ENCODE measurements at regions not wholly inside any gene's neighbourhood (a gene's known extent, or its start where the extent isn't known, plus 50 kb on each side); places are given as distances from the start of the nearest gene placed in this dataset.

DNA sequence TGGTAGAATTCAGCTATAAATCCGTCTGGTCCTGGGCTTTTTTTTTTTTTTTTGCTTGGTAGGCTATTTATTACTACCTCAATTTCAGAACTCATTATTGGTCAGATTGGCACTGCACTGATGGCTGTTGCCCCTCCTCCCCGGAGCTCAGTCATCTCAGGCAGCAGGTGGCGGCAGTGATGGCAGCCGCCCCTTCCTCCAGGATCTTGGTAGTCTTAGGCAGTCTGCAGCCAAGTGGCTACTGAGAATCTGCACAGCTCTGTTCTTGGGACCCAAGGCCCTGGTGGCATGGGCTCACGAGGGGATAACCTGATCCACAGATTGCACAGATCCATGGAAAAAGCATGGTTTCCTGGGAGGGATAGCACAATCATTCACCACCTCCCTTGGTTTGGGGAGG, 77.9 kb downstream of the GPR85 start:
- TF ChIP-seq, protein P1, sequence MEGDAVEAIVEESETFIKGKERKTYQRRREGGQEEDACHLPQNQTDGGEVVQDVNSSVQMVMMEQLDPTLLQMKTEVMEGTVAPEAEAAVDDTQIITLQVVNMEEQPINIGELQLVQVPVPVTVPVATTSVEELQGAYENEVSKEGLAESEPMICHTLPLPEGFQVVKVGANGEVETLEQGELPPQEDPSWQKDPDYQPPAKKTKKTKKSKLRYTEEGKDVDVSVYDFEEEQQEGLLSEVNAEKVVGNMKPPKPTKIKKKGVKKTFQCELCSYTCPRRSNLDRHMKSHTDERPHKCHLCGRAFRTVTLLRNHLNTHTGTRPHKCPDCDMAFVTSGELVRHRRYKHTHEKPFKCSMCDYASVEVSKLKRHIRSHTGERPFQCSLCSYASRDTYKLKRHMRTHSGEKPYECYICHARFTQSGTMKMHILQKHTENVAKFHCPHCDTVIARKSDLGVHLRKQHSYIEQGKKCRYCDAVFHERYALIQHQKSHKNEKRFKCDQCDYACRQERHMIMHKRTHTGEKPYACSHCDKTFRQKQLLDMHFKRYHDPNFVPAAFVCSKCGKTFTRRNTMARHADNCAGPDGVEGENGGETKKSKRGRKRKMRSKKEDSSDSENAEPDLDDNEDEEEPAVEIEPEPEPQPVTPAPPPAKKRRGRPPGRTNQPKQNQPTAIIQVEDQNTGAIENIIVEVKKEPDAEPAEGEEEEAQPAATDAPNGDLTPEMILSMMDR (IDR thresholded peaks at IDR 0.05): no peak
- TF ChIP-seq POLR2A (IDR thresholded peaks at IDR 0.05): no peak

All from uterus (tissue), 2 donors.